ENCODE measurements at regions not wholly inside any gene's neighbourhood (a gene's known extent, or its start where the extent isn't known, plus 50 kb on each side); places are given as distances from the start of the nearest gene placed in this dataset.
A peak's percentile ranks its signal among the peaks of the same experiment; 100 is the strongest.

- in situ Hi-C loops (cut with HindIII; ENCODE audit: low pct_unique_long_range_greater_than_20kb, low sequenced_read_pairs) (no loop called here), intact Hi-C loops (cut with micrococcal nuclease; ENCODE audit: unreplicated experiment) (no loop called here)
- TF ChIP-seq CTCF (IDR thresholded peaks at IDR 0.05), result no peak
- no peak for TF ChIP-seq REST (IDR thresholded peaks at IDR 0.05; ENCODE audit: insufficient read depth in 1 of 2, low read depth in 2 of 2, low read length in 1 of 2)
- no peak for TF ChIP-seq TCF7L2 (IDR thresholded peaks at IDR 0.05; ENCODE audit: low read depth, low read length)
- no peak for TF ChIP-seq POLR2AphosphoS5 (IDR thresholded peaks at IDR 0.05; ENCODE audit: low read depth, low read length)
- TF ChIP-seq SIN3A (IDR thresholded peaks at IDR 0.05; ENCODE audit: borderline replicate concordance, insufficient read depth, low read depth, low read length), result no peak
- ChIA-PET POLR2A (no interaction called here), CTCF (no interaction called here)
- DNase-seq (ENCODE audit: low read depth, low spot score) (no peak), ATAC-seq (no peak)
- H3K27ac ChIP-seq (ENCODE audit: low read length), result no peak overlapping the region; the same call in 1 of the 2 replicates
- BruUV-seq (replicated peaks), result no TSS peak
- peaks cover 8% of the 10 kb centered on the region; the same call in 1 of the 2 replicates for H3K9me3 ChIP-seq (ENCODE audit: control insufficient read depth, insufficient read depth, low read depth, low read length)
- no peaks in the 10 kb centered on the region for H3K4me1 ChIP-seq (ENCODE audit: control insufficient read depth, insufficient read depth, low read length)
- H3K27me3 ChIP-seq (ENCODE audit: control insufficient read depth, insufficient read depth, low read length), result no peaks in the 10 kb centered on the region
- H3K36me3 ChIP-seq (ENCODE audit: control insufficient read depth, insufficient read depth, low read length), result no peaks in the 10 kb centered on the region
- no peak overlapping the region for H3K4me3 ChIP-seq (ENCODE audit: low read depth in 2 of 2, low read length in 2 of 2)
Measured at GRCh38 chr6:77299931-77300330, 163.4 kb downstream of the HTR1B start.

- ChIA-PET CTCF (no interaction called here), POLR2A (no interaction called here)
- TF ChIP-seq TCF7L2 (IDR thresholded peaks at IDR 0.05; ENCODE audit: low read depth, low read length) (0 out of 2 replicates have a peak, but pooled peaks have one; percentile 20), CTCF (IDR thresholded peaks at IDR 0.05) (no peak)
- in situ Hi-C loops (cut with HindIII; ENCODE audit: low pct_unique_long_range_greater_than_20kb, low sequenced_read_pairs) (no loop called here), intact Hi-C loops (cut with micrococcal nuclease; ENCODE audit: unreplicated experiment) (no loop called here)
- Histone ChIP-seq H3K9me3 (ENCODE audit: control insufficient read depth, insufficient read depth, low read depth, low read length) (peaks cover 8% of the 10 kb centered on the region; the same call in 1 of the 2 replicates), H3K4me3 (ENCODE audit: low read depth in 2 of 2, low read length in 2 of 2) (no peak overlapping the region), H3K4me1 (ENCODE audit: control insufficient read depth, insufficient read depth, low read length) (peaks cover 15% of the 10 kb centered on the region), H3K36me3 (ENCODE audit: control insufficient read depth, insufficient read depth, low read length) (no peaks in the 10 kb centered on the region), H3K27ac (ENCODE audit: low read length) (peak overlapping the region; percentile 23; the same call in 1 of the 2 replicates), H3K27me3 (ENCODE audit: control insufficient read depth, insufficient read depth, low read length) (no peaks in the 10 kb centered on the region)
- DNase-seq (ENCODE audit: low read depth, low spot score), result no peak
- BruUV-seq (replicated peaks), result no TSS peak
- ATAC-seq, result no peak
Measured at GRCh38 chr6:77298283-77298682, 165.0 kb downstream of the HTR1B start.

Data from Panc1 (cell line).